Body of pancreas (tissue), 4 donors: ENCODE measurements at regions not wholly inside any gene's neighbourhood (a gene's known extent, or its start where the extent isn't known, plus 50 kb on each side); places are given as distances from the start of the nearest gene placed in this dataset.

Experiments used
- POLR2A ChIP-seq, 3 donors: fragments of 450-650 bp; IDR thresholded peaks; one replicate each; pipeline ENCODE4 v1.6.1; 2016; ENCODE audit warnings: antibody characterized with exemption in 3 of 3, mild to moderate bottlenecking in 2 of 3
- TF ChIP-seq, protein P1 (sequence below), 7 experiments: fragments of 450-650 bp in 4 of 7; fragments of 200-600 bp in 3 of 7; sonication (generic) in 3 of 7; IDR thresholded peaks; one replicate each; pipeline ENCODE4 v1.5.1; 2016 to 2019; ENCODE audit warnings: antibody characterized with exemption in 7 of 7

DNA sequence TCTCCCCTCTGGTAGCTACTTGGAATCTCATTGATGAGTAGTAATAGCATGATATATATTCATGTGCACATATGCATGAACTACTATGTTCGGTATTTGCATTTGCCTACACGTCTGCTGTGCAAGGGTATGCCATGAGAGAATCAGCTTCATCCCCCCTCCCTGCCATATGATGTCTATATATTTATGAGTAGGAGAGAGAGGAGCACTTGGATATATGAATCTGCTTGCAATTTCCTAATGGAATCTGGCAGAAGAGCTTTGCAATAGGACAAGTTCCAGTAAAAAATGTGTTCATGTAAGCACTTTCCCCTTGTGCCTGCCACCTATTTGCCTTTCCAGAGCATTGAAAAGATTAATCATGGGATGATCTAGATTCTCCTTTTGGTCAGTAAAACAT is 76.2 kb upstream of the BACH2 start:
- TF ChIP-seq, protein P1, sequence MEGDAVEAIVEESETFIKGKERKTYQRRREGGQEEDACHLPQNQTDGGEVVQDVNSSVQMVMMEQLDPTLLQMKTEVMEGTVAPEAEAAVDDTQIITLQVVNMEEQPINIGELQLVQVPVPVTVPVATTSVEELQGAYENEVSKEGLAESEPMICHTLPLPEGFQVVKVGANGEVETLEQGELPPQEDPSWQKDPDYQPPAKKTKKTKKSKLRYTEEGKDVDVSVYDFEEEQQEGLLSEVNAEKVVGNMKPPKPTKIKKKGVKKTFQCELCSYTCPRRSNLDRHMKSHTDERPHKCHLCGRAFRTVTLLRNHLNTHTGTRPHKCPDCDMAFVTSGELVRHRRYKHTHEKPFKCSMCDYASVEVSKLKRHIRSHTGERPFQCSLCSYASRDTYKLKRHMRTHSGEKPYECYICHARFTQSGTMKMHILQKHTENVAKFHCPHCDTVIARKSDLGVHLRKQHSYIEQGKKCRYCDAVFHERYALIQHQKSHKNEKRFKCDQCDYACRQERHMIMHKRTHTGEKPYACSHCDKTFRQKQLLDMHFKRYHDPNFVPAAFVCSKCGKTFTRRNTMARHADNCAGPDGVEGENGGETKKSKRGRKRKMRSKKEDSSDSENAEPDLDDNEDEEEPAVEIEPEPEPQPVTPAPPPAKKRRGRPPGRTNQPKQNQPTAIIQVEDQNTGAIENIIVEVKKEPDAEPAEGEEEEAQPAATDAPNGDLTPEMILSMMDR (IDR thresholded peaks at IDR 0.05), result no peak
- no peak for TF ChIP-seq POLR2A (IDR thresholded peaks at IDR 0.05)
